Retinal pigment epithelial cell (primary cell): ENCODE measurements at regions not wholly inside any gene's neighbourhood (a gene's known extent, or its start where the extent isn't known, plus 50 kb on each side); places are given as distances from the start of the nearest gene placed in this dataset.

Experiments used
- DNase-seq: peaks from one replicate; pipeline ENCODE4 v3.0.0-alpha.2; 2010; ENCODE audit warnings: low read depth
- H3K4me3 ChIP-seq: 2 replicates; pipeline ENCODE4 v1.5.1; 2011; ENCODE audit warnings: mild to moderate bottlenecking, low read length, control low read depth, moderate library complexity
- TF ChIP-seq, protein P1 (sequence below): conservative IDR thresholded peaks from 2 replicates; pipeline ENCODE4 v1.5.1; 2011; ENCODE audit warnings: low read depth, low read length, control low read depth, inconsistent platforms

DNA sequence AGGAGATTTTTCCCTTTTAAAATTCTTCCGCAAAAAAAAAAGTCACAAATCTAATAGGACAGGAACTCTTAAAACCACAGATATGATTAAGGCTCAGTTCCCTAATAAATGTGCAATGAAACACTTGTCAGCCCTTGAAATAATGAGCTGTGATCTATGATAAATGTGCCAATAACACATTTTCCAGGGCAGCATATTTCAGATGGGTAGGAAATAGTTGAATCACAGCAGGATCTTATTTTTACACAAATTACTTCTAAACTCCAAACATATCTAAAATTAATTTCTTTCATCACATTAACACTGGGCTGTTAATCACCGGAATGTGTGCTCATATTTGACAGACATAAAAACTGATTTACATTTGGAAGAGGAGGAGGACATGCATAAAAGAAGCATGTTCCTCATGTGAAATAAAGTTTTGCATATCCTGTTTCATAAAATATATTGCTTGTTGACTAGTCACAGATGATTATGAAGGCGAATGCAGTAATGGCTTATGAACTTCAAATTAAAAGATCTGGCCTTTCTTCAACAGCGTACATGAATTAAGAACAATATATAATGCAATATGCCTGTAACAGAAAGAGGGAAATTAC is 281.4 kb downstream of the PAX3 start:
- TF ChIP-seq, protein P1, sequence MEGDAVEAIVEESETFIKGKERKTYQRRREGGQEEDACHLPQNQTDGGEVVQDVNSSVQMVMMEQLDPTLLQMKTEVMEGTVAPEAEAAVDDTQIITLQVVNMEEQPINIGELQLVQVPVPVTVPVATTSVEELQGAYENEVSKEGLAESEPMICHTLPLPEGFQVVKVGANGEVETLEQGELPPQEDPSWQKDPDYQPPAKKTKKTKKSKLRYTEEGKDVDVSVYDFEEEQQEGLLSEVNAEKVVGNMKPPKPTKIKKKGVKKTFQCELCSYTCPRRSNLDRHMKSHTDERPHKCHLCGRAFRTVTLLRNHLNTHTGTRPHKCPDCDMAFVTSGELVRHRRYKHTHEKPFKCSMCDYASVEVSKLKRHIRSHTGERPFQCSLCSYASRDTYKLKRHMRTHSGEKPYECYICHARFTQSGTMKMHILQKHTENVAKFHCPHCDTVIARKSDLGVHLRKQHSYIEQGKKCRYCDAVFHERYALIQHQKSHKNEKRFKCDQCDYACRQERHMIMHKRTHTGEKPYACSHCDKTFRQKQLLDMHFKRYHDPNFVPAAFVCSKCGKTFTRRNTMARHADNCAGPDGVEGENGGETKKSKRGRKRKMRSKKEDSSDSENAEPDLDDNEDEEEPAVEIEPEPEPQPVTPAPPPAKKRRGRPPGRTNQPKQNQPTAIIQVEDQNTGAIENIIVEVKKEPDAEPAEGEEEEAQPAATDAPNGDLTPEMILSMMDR = no peak
- H3K4me3 ChIP-seq = no peak overlapping the region
- DNase-seq = no peak

DNA sequence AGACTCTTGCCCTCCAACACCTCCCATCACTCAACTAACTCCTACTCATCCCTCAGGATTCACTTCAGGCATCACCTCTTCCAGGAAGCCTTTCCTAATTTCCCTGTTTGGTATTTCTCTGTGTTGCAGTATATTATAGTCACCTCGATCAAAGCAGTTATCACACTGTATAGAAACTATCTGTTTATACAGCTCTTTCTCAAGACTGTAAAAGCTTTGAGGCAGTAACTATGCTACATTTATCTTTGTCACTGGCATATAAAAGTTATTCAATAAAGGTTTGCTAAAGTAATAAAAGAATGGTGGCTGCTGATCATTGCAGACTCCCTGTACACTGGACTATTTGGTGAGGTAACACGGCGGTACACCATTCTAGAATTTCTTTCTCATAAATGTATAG is 284.9 kb downstream of the PAX3 start:
- no peak overlapping the region for H3K4me3 ChIP-seq
- no peak for DNase-seq
- TF ChIP-seq, protein P1 = no peak

DNA sequence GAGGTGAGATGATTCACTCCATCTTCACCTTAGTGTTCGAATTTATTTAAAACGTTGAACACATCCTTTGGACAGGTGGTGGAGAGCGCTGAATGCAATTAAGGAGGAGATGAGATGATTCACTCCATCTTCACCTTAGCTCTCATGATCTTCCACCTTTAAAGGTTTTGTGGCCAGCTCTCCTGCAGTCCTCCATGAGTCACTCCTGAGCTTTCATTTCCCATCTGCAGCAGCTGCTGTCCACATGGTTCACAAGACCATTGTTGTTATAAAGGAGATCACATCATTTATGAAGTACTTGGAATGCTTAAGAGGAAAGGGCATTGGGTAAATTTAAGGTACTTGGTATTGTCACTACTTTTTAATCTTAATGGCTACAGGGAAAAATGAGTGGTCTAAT is 298.5 kb downstream of the PAX3 start:
- H3K4me3 ChIP-seq = no peak overlapping the region
- DNase-seq = peak; percentile 16
- TF ChIP-seq, protein P1 = no peak

DNA sequence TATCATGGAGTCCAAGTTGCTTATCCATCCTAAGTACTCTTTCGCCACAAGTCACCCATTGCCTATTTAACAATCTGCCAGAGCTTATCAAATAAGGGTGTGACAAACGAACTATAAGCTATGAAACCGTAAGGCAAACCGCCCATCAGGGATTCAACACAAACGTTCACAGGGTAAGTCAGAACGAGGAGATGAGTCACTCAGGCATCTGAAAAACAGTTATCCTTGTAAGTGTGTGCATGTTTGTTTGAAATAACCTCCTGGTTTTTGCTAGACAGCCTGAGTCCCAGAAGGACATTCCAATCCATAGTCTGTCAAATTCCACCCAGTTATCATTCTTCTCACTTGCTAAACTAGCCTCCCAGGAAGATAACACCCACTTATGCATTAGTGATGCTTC is 299.1 kb downstream of the PAX3 start:
- DNase-seq = peak; percentile 48
- no peak overlapping the region for H3K4me3 ChIP-seq
- TF ChIP-seq, protein P1 = no peak

DNA sequence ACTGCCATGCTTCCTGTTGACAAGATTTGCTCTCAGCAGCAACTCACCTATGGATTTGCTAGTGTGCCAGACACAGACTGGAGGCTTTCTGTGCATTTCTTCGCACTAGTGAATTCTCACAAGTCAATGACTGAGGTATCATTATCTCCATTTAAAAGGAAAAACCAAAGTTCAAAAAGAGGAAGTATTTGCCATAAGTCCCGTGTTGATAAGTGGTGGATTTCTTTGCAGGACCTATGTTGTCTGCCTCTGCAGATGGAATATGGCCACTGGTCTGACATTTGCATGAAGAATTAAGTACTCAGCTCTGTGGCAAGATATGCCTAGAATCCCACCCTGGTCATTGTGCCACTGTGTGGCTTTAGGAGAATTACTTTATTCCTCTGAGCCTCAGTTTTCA is 299.6 kb downstream of the PAX3 start:
- TF ChIP-seq, protein P1 = no peak
- H3K4me3 ChIP-seq = no peak overlapping the region

DNA sequence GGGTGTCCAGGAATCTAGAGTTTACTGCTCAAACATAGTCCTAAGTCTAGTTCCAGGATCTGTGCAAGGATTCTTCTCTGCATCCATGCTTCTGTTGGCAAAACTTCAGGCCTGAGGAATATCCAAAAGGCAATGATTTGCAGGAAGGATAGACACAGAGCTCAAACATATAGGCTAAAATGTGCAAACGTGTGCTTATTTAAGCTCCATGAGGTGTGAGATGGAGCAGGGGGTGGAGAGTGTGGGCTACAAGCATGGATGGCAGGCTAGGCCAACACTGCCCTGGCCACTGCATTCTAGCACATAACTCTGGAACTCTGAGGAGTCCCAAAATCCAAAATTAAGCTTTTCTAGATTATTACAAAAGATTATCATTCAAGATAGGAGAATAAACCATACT is 301.1 kb downstream of the PAX3 start:
- no peak for DNase-seq
- H3K4me3 ChIP-seq = no peak overlapping the region
- TF ChIP-seq, protein P1 = no peak

More for the DNA sequence above, 299.6 kb downstream of the PAX3 start:
- no peak for DNase-seq

DNA sequence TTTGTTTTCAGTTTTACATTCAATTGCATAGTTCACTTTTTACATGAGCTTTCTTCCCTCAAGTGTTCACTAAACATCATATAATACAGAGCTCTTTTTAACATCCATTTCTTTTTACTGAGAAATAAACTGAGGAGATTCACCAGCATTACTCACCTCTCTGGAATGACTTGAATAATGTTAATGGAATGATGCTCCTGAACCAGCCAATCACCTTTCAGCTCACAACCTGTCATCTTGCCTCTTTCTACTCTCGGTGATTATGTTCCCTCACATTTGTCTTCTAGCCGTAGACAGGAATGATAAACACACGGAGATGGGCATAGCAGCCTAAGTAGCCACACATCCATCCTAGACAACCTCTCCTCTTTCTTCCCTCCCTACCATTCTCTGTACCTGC is 301.7 kb downstream of the PAX3 start:
- TF ChIP-seq, protein P1 = no peak

More for the DNA sequence above, 301.7 kb downstream of the PAX3 start:
- no peak overlapping the region for H3K4me3 ChIP-seq
- DNase-seq = peak; percentile 40
